HepG2 (cell line): ENCODE measurements at regions not wholly inside any gene's neighbourhood (a gene's known extent, or its start where the extent isn't known, plus 50 kb on each side); places are given as distances from the start of the nearest gene placed in this dataset.
A peak's percentile ranks its signal among the peaks of the same experiment; 100 is the strongest.

Source experiments
- KDM1A ChIP-seq: IDR thresholded peaks from 2 replicates; pipeline ENCODE4 v1.6.1; 2016; ENCODE audit warnings: missing compliant biosample characterization
- MAFG ChIP-seq: sonication (generic); formaldehyde crosslinking; IDR thresholded peaks from 2 replicates; pipeline ENCODE4 v1.5.1; 2020; ENCODE audit warnings: mild to moderate bottlenecking, missing genetic modification reagents
- THAP11 ChIP-seq: IDR thresholded peaks from 2 replicates; pipeline ENCODE4 v1.6.1; 2016; ENCODE audit warnings: missing biosample characterization, missing genetic modification reagents
- ZNF282 ChIP-seq: fragments of 450-650 bp; IDR thresholded peaks from 2 replicates; pipeline ENCODE4 v1.6.1; 2018; ENCODE audit not compliant: partially characterized antibody
- ZNF407 ChIP-seq: sonication (generic); formaldehyde crosslinking; IDR thresholded peaks from one replicate; pipeline ENCODE4 v1.5.1; 2020; ENCODE audit warnings: mild to moderate bottlenecking, missing genetic modification reagents; ENCODE audit errors: not compliant biosample characterization
- ZNF431 ChIP-seq: sonication (generic); formaldehyde crosslinking; IDR thresholded peaks from 2 replicates; pipeline ENCODE4 v1.9.0; 2022; ENCODE audit warnings: missing genetic modification reagents, low read depth, mild to moderate bottlenecking, borderline replicate concordance
- TF ChIP-seq, protein P1 (sequence below): sonication (generic); formaldehyde crosslinking; IDR thresholded peaks from 2 replicates; pipeline ENCODE4 v1.4.0; 2020; ENCODE audit warnings: missing genetic modification reagents, borderline replicate concordance
- TF ChIP-seq, protein P2 (sequence below): sonication (generic); formaldehyde crosslinking; IDR thresholded peaks from 2 replicates; pipeline ENCODE4 v1.8.0; 2022; ENCODE audit warnings: mild to moderate bottlenecking, missing genetic modification reagents, borderline replicate concordance
- TF ChIP-seq, protein P3 (sequence below): IDR thresholded peaks from 2 replicates; pipeline ENCODE4 v1.6.1; 2018; ENCODE audit warnings: missing genetic modification reagents, mild to moderate bottlenecking, missing compliant biosample characterization

DNA sequence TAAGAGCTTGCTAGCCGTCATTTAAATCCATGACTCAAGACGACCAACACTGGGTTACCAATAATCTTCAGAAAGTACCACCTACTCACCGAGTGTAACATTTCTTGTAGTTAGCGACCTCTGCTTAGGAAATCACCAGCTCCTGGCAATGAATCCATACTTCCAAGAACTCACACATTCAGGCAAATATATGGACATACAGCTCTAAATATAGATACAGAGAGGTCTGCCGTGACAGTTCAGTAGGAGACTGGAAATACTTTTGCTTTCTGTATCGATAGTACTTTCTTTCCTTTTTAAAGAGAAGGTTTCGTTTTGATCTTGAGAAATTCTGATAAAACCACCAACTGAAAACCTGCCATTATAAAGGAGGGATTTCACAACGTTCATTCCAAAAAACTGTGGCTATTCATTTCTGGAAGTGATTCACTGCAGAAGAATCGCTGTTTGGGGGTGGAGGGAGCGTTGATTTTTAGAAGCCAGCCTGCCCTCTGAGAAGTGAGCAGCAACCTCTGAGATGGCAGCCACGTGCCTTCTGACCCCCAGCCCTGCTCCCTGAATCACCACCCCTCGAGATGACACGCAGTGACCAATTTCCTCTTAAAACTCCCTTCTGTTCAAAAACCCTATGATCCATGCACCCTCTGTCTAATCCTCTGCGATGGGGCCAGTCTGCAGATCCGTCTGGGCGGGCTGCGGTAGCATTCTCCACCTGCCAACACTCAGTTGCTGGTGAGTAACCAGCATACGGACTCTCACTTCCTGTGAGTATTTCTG, 179.0 kb upstream of the KLF14 start (continued):
- TF ChIP-seq, protein P1, sequence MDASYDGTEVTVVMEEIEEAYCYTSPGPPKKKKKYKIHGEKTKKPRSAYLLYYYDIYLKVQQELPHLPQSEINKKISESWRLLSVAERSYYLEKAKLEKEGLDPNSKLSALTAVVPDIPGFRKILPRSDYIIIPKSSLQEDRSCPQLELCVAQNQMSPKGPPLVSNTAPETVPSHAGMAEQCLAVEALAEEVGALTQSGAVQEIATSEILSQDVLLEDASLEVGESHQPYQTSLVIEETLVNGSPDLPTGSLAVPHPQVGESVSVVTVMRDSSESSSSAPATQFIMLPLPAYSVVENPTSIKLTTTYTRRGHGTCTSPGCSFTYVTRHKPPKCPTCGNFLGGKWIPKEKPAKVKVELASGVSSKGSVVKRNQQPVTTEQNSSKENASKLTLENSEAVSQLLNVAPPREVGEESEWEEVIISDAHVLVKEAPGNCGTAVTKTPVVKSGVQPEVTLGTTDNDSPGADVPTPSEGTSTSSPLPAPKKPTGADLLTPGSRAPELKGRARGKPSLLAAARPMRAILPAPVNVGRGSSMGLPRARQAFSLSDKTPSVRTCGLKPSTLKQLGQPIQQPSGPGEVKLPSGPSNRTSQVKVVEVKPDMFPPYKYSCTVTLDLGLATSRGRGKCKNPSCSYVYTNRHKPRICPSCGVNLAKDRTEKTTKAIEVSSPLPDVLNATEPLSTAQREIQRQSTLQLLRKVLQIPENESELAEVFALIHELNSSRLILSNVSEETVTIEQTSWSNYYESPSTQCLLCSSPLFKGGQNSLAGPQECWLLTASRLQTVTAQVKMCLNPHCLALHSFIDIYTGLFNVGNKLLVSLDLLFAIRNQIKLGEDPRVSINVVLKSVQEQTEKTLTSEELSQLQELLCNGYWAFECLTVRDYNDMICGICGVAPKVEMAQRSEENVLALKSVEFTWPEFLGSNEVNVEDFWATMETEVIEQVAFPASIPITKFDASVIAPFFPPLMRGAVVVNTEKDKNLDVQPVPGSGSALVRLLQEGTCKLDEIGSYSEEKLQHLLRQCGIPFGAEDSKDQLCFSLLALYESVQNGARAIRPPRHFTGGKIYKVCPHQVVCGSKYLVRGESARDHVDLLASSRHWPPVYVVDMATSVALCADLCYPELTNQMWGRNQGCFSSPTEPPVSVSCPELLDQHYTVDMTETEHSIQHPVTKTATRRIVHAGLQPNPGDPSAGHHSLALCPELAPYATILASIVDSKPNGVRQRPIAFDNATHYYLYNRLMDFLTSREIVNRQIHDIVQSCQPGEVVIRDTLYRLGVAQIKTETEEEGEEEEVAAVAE (CRISPR knock-in tag): no peak
- TF ChIP-seq, protein P2, sequence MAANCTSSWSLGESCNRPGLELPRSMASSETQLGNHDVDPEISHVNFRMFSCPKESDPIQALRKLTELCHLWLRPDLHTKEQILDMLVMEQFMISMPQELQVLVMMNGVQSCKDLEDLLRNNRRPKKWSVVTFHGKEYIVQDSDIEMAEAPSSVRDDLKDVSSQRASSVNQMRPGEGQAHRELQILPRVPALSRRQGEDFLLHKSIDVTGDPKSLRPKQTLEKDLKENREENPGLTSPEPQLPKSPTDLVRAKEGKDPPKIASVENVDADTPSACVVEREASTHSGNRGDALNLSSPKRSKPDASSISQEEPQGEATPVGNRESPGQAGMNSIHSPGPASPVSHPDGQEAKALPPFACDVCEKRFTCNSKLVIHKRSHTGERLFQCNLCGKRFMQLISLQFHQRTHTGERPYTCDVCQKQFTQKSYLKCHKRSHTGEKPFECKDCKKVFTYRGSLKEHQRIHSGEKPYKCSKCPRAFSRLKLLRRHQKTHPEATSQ (CRISPR knock-in tag): no peak
- peak; percentile 36; the same call in 1 of the 2 replicates for TF ChIP-seq THAP11 (CRISPR knock-in tag)
- TF ChIP-seq ZNF431 (CRISPR knock-in tag): no peak; the same call in 1 of the 2 replicates
- TF ChIP-seq ZNF282: no peak
- TF ChIP-seq, protein P3, sequence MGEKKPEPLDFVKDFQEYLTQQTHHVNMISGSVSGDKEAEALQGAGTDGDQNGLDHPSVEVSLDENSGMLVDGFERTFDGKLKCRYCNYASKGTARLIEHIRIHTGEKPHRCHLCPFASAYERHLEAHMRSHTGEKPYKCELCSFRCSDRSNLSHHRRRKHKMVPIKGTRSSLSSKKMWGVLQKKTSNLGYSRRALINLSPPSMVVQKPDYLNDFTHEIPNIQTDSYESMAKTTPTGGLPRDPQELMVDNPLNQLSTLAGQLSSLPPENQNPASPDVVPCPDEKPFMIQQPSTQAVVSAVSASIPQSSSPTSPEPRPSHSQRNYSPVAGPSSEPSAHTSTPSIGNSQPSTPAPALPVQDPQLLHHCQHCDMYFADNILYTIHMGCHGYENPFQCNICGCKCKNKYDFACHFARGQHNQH: peak; percentile 52; the same call in 1 of the 2 replicates
- no peak for TF ChIP-seq MAFG (CRISPR knock-in tag)
- no peak for TF ChIP-seq ZNF407 (CRISPR knock-in tag)
- no peak for TF ChIP-seq KDM1A (CRISPR knock-in tag)
